ENCODE measurements at regions not wholly inside any gene's neighbourhood (a gene's known extent, or its start where the extent isn't known, plus 50 kb on each side); places are given as distances from the start of the nearest gene placed in this dataset.

- no peak for DNase-seq
Observed at GRCh38 chr10:36277459-36277858, 635.4 kb upstream of the FZD8 start.

GRCh38 chr10:36271627-36272340 lies 629.7 kb upstream of the FZD8 start:
- no peak for DNase-seq

- no peak for DNase-seq
Observed at GRCh38 chr10:36269222-36269621, 627.1 kb upstream of the FZD8 start.

DNA sequence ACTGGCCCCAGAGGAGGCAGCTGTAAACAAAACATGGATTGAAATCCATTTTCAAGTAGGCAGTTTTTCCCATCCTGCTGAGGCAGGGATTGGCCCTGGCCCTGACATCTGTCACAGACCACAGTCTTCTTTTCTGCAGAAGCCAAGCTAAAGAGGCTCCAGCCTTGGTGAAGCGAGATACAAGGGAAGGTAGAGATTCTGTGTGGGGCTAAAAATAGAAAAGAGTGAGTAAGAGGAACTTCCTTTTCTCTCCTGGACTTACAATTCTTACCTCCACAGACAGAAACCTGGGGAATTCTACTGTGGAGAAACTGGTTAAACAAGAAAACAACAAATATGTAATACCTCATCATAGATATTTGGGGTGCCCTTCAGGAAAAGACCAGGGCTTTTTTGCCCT lies 624.8 kb upstream of the FZD8 start:
- no peak for DNase-seq

- DNase-seq = no peak
Observed at GRCh38 chr10:36265741-36266140, 623.6 kb upstream of the FZD8 start.

DNA sequence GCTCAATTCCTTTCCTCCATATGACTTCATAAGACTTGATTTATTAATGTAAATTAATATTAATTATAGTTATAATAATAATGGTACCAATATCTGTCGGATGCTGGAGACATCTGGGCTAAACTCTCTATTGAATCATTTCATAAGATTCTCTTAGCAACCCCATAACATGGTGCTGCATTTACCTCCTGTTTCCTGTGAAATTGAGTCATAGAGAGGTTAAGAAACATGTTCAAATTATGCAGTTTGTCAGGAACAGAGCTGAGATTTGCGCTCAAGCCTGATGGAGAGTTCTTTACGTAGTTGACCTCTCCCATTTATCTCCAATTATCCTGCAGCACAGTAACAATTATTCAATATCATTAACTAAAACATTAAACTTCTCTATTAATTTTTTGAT lies 621.8 kb upstream of the FZD8 start:
- no peak for DNase-seq

GRCh38 chr10:36256948-36257356 lies 614.9 kb upstream of the FZD8 start:
- DNase-seq = no peak

GRCh38 chr10:36256166-36256565 lies 614.1 kb upstream of the FZD8 start:
- peak; percentile 67 for DNase-seq

DNA sequence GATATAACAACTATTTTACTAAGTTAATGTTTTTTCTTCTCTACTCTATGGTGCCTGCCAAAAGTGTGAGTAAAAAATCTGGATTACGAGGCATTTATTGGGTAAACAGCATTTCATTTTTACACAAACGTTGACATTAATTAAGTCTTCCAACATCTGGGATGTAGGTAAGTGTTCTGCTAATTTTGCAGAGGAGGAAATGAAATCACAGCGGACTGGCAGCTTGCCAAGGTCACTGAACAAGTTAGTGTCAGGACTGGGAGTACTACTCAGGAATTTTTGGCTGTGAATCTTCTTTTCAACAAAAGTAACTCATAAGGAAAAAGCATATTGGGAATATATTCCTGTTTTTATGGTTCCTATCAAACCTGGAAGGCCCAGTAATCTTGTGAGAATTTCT lies 612.1 kb upstream of the FZD8 start:
- DNase-seq = peak; percentile 70

- no peak for DNase-seq
Observed at GRCh38 chr10:36253731-36254130, 611.6 kb upstream of the FZD8 start.

DNA sequence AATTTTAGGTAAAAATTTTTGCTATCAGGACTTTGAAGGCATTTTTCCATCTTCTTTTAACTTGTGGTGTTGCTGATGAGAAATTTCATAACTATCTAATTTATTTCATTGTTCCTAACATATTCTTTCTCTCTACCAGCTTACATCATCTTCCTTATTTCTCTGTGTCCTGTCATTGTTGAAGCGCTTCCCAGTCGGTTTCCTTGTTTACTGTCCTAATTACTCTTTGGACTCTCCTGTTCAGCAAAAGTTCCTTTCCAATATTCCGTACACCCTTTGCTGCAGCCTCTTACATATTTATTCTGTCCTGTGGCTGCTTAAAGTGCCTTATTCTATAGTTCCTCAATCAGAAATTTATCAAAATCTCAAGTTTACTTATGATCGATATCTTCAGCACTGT lies 609.0 kb upstream of the FZD8 start:
- no peak for DNase-seq

DNA sequence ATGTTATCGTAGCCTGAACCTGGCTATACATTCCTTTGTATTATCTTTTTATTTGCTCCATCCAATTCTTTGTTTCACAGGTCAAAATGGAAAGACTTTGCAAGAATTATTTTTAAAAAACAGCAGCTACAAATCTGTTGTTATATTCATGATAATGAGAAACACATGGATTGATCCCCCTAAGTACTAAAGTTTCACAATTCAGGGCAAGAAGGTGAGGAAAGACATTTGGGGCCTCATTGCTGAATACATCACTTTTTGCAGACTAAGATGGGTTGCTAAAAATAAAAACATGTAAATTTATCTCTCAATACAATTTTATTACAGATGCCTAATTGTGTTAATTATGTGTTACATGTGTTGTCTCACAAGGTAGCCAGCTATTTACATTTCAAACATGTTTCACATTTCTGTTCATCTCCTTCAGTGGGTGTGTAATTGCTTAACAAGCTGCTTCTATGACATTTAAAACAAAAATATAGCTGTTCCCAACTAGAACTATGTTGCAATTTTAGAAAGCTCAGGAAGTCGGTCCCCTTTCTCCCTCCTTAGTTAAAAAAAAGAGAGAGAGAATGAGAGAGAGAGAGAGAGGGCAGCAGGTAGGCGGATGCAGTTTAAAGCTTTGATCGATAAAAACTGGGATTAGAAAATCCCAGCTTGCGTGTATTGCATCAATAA lies 606.3 kb upstream of the FZD8 start:
- no peak for DNase-seq

DNA sequence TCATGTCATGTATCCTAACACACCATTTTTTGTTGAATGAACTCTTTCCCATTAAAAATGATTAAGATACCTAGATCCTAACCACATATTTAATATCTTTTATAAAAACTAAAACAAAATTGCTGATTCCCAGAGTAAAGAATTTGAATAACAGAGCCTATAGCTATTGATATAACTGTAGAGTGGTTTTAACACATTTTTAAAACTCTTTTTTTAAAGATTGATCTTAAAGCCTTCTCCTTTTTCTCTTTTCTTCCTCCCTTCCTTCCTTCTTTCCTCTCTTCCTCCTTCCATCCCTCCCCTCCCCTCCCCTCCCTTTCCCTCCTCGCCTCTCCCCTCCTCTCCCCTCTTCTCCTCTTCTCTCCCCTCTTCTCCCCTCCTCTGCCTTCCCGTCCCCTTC lies 605.4 kb upstream of the FZD8 start:
- no peak for DNase-seq

GRCh38 chr10:36236931-36237330 lies 594.8 kb upstream of the FZD8 start:
- DNase-seq = no peak

DNA sequence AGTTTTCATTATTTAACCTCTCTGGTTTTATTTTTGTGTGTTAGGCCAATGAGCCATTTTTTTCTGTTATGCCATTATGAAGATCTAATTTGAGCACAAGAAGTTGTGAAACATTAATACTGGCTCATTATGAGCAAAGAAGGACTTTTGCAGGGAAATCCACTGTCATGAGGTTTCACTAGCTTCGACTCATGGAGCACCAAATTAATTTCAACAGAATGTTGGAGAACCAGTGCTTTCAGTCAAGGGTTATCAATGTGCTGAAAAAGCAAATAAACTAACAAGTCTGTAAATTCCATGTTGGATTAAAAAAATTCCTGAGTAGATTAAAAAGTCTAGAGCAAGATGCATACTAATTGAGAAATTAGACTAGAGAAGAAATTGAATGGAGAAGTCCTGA lies 594.2 kb upstream of the FZD8 start:
- no peak for DNase-seq

DNA sequence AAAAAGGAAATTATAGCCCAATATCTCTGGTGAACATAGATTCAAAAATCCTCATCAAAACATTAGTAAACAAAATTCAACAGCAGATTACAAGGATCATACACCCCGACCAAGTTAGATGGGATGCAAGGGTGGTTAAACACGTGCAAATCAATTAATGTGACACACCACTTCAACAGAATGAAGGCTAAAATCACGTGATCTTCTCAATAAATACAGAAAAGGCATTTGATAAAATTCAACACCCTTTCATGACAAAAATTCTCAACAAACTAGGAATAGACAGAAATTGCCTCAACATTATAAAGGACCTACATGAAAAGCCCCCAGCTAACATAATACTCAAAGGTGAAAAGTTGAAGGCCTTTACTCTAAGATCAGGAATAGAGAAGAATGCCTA lies 590.8 kb upstream of the FZD8 start:
- DNase-seq = no peak

DNA sequence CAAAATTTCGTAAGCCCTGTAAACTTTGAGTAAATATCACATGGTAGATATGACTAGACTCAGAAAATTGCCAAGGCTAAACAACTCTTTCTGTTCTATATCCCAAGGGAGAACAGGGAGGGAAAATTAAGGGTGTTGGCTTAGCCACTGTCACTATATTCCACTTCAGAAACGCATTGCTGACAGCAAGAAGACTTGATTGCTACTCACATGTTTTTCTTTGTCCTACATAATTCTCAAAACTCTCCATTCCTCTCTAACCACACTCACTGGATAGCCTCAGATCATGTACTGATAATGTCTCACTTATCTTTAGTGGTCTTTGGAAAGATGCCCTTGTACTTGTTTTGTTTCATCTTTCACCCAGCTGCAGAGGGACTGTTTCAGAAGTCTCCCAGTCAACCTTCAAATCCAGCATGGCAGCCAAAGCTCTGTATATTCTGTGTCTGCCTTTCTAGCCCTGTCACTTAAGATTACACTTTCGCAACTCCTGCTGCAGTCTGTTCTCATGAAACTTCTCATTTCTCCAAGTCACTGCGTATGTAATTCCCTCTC lies 582.4 kb upstream of the FZD8 start:
- no peak for DNase-seq

GRCh38 chr10:36221101-36221500 lies 579.0 kb upstream of the FZD8 start:
- DNase-seq = no peak

- DNase-seq = no peak
Observed at GRCh38 chr10:36220151-36220550, 578.1 kb upstream of the FZD8 start.

DNA sequence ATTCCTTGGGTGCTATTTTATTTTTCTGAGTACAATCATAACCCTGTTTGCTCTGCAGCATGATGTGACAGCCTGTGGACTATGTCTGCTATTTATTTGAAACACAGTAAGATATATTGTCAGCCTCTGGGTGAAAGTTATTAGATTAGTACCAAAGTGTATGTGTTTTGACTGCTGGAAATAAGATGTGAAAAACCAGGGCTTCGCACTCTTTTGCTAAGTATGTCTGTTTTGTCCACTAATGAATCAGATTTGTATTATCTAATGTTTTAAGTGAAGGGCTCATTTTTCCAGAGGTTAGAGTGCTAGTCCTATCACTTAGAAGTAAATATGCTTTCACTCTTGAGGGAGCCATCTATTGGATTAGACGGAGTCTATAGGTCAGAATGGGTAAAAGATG lies 569.8 kb upstream of the FZD8 start:
- DNase-seq = no peak

GRCh38 chr10:36209480-36209879 lies 567.4 kb upstream of the FZD8 start:
- no peak for DNase-seq

DNA sequence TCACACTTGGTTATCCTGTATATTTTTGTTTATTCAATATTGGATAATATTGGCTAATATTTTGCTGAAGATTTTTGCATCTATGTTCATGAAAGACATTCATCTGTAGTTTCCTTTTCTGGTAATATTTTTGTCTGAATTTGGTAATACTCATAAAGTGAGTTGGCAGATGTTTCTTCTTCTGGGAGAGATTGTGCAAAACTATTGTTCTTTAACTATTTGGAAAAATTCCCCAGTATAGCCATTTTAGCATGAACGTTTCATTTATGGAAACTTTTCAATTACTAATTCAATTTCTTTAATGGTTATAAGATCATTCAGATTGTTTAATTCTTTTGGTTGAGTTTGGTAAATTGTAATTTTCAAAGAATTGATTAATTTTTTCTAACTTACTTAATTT lies 560.8 kb upstream of the FZD8 start:
- DNase-seq = no peak

DNA sequence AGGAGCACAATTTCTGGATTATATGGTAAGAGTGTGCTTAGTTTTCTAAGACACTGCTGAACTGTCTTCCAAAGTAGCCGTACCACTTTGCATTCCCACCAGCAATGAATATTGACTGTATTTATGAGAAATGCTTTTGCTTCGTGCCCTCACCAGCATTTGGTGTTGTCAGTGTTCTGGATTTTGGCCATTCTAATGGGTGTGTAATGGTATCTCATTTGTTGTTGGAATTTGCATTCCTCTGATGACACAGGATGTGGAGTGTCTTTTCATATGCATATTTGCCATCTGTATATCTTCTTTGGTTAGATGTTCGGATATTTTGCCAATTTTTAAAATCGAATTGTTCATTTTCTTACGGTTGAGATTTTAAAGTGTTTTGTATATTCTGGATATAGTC lies 558.5 kb upstream of the FZD8 start:
- no peak for DNase-seq

DNA sequence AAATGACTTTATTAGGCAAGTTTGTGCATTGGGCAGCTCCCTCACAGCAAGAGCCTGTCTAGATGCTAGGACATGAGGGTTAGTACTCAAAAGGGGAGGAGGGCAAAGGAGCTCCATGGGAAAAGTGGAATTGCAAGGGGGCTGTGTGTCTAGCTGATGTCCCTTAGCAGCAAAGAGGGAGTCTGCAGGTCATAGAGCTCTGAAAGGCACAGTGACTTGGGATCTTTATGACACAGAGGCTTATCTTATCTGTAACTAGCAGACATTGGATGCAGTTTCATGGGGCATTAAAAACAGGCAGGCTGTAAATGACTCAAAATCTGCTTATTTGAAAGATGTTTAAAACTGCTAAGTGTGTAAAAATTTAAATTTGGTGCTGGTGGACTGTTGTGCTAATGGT lies 556.2 kb upstream of the FZD8 start:
- no peak for DNase-seq

DNA sequence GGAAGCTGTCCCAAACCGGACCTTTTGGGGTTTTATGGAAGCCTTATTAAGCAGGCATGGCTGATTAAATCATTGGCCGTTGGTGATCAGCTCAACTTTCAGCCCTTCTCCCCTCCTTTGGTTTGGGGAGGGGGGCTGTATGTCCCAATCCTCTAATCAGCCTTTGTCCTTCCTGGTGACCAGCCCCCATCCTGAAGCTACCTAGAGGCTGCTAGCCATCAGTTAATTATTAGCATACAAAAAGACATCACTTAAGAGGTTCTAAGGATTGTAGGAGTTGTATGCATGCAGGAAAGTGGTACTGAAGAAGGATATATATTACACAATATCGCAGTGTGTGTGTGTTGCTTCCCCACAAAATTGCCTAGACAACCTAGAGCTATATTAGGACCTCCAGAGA lies 553.3 kb upstream of the FZD8 start:
- DNase-seq = no peak
